ENCODE measurements at regions not wholly inside any gene's neighbourhood (a gene's known extent, or its start where the extent isn't known, plus 50 kb on each side); places are given as distances from the start of the nearest gene placed in this dataset.

GRCh38 chr5:8752595-8752994 lies 793.3 kb downstream of the SEMA5A start (continued):
- no peak for TF ChIP-seq CHD7 (IDR thresholded peaks at IDR 0.05; ENCODE audit: insufficient replicate concordance, low read length)
- TF ChIP-seq EP300 (IDR thresholded peaks at IDR 0.05; ENCODE audit: borderline replicate concordance in 1 of 2, low read depth in 2 of 2, low read length in 2 of 2): no peak
- TF ChIP-seq CREB1 (IDR thresholded peaks at IDR 0.05): no peak
- no peak for TF ChIP-seq USF2 (IDR thresholded peaks at IDR 0.05; ENCODE audit: low read length)
- TF ChIP-seq RNF2 (IDR thresholded peaks at IDR 0.05; ENCODE audit: borderline replicate concordance, low read depth, low read length, missing control alignments, poor library complexity, severe bottlenecking): no peak
- no peak for TF ChIP-seq NANOG (IDR thresholded peaks at IDR 0.05; ENCODE audit: insufficient read depth, low read depth, low read length, poor library complexity, severe bottlenecking)
- no peak for TF ChIP-seq BRCA1 (IDR thresholded peaks at IDR 0.05; ENCODE audit: low read depth, low read length)
- no peak for TF ChIP-seq JUN (IDR thresholded peaks at IDR 0.05; ENCODE audit: low read depth, low read length)

Measured in H1 (cell line).